ENCODE measurements at regions not wholly inside any gene's neighbourhood (a gene's known extent, or its start where the extent isn't known, plus 50 kb on each side); places are given as distances from the start of the nearest gene placed in this dataset.

DNA sequence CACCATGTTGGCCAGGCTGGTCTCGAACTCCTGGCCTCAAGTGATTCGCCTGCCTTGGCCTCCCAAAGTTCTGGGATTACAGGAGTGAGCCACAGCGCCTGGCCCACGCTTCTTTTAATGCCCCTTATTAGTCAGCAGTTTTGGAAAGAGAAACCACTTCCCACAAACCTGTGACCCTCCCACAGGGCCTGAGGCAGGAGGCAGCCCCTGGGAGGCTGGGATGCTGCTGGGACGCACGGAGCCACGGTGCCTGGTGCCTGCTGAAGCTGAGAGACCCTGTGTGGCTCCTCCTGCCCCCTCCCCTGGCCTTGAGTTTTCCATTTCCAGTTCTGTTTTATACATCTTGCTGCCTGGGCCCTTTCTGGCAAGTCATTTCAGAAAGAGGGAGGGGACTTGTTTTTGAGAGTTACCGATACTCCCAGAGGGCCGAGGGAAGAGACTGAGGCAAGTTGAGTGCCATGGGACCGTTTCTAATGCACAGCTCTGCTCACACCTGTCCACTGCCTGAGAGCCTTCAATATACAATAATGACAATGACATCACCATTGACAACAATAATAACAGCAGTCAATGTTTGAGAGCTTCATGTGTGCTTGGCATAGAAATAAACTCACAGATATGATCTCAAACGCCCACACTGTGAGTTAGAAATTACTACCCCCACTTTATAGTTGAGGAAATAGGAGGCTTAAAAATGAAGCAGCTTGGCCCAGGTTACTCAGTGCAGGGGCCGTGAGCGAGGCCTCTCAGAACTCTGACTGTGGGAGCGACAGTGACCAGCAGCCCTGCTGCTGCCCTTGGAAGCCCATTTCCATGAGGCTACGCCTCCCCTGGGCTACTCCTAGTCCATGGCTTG, 78.1 kb upstream of the YWHAQ start:
- Histone ChIP-seq H3K4me3 (ENCODE audit: insufficient read length, low read depth) (no peak overlapping the region), H3K27me3 (ENCODE audit: insufficient read depth, insufficient read length) (no peaks in the 10 kb centered on the region), H3K9me3 (ENCODE audit: insufficient read depth, low read length) (no peaks in the 10 kb centered on the region; the same call in 1 of the 2 replicates), H3K9ac (ENCODE audit: insufficient read length, low read depth) (no peak overlapping the region), H3K36me3 (ENCODE audit: insufficient read depth, insufficient read length, low read length) (no peaks in the 10 kb centered on the region), H3K4me1 (ENCODE audit: insufficient read depth, insufficient read length) (peaks cover 6% of the 10 kb centered on the region)
- TF ChIP-seq YY1 (IDR thresholded peaks at IDR 0.05; ENCODE audit: insufficient read depth, insufficient read length) (no peak), ZNF274 (IDR thresholded peaks at IDR 0.05; ENCODE audit: low read depth, low read length) (no peak), SUZ12 (IDR thresholded peaks at IDR 0.05; ENCODE audit: extremely low read depth, insufficient read depth, insufficient read length) (no peak)
- DNase-seq (ENCODE audit: low read depth, low spot score) = no peak

- Histone ChIP-seq H3K4me1 (ENCODE audit: insufficient read depth, insufficient read length) (peaks cover 4% of the 10 kb centered on the region), H3K4me3 (ENCODE audit: insufficient read length, low read depth) (no peak overlapping the region), H3K9me3 (ENCODE audit: insufficient read depth, low read length) (no peaks in the 10 kb centered on the region; the same call in 1 of the 2 replicates), H3K36me3 (ENCODE audit: insufficient read depth, insufficient read length, low read length) (no peaks in the 10 kb centered on the region), H3K9ac (ENCODE audit: insufficient read length, low read depth) (no peak overlapping the region), H3K27me3 (ENCODE audit: insufficient read depth, insufficient read length) (no peaks in the 10 kb centered on the region)
- DNase-seq (ENCODE audit: low read depth, low spot score) = no peak
- no peak for TF ChIP-seq YY1 (IDR thresholded peaks at IDR 0.05; ENCODE audit: insufficient read depth, insufficient read length)
- no peak for TF ChIP-seq SUZ12 (IDR thresholded peaks at IDR 0.05; ENCODE audit: extremely low read depth, insufficient read depth, insufficient read length)
- no peak for TF ChIP-seq ZNF274 (IDR thresholded peaks at IDR 0.05; ENCODE audit: low read depth, low read length)
These were observed 78.9 kb upstream of the YWHAQ start for GRCh38 chr2:9709539-9710285.

GRCh38 chr2:9710311-9710710, 79.5 kb upstream of the YWHAQ start:
- no peaks in the 10 kb centered on the region for H3K36me3 ChIP-seq (ENCODE audit: insufficient read depth, insufficient read length, low read length)
- no peak overlapping the region for H3K4me3 ChIP-seq (ENCODE audit: insufficient read length, low read depth)
- TF ChIP-seq YY1 (IDR thresholded peaks at IDR 0.05; ENCODE audit: insufficient read depth, insufficient read length) (no peak), SUZ12 (IDR thresholded peaks at IDR 0.05; ENCODE audit: extremely low read depth, insufficient read depth, insufficient read length) (no peak), ZNF274 (IDR thresholded peaks at IDR 0.05; ENCODE audit: low read depth, low read length) (no peak)
- no peaks in the 10 kb centered on the region; the same call in 1 of the 2 replicates for H3K9me3 ChIP-seq (ENCODE audit: insufficient read depth, low read length)
- no peaks in the 10 kb centered on the region for H3K4me1 ChIP-seq (ENCODE audit: insufficient read depth, insufficient read length)
- H3K9ac ChIP-seq (ENCODE audit: insufficient read length, low read depth) = no peak overlapping the region
- H3K27me3 ChIP-seq (ENCODE audit: insufficient read depth, insufficient read length) = no peaks in the 10 kb centered on the region
- DNase-seq (ENCODE audit: low read depth, low spot score) = no peak

- TF ChIP-seq SUZ12 (IDR thresholded peaks at IDR 0.05; ENCODE audit: extremely low read depth, insufficient read depth, insufficient read length) (no peak), ZNF274 (IDR thresholded peaks at IDR 0.05; ENCODE audit: low read depth, low read length) (no peak), YY1 (IDR thresholded peaks at IDR 0.05; ENCODE audit: insufficient read depth, insufficient read length) (no peak)
- no peak overlapping the region for H3K9ac ChIP-seq (ENCODE audit: insufficient read length, low read depth)
These were observed 81.5 kb upstream of the YWHAQ start for GRCh38 chr2:9712263-9712662.

GRCh38 chr2:9714630-9715214, 83.9 kb upstream of the YWHAQ start:
- Histone ChIP-seq H3K4me1 (ENCODE audit: insufficient read depth, insufficient read length) (no peaks in the 10 kb centered on the region), H3K36me3 (ENCODE audit: insufficient read depth, insufficient read length, low read length) (no peaks in the 10 kb centered on the region), H3K9ac (ENCODE audit: insufficient read length, low read depth) (no peak overlapping the region), H3K27me3 (ENCODE audit: insufficient read depth, insufficient read length) (no peaks in the 10 kb centered on the region), H3K9me3 (ENCODE audit: insufficient read depth, low read length) (no peaks in the 10 kb centered on the region; the same call in 1 of the 2 replicates), H3K4me3 (ENCODE audit: insufficient read length, low read depth) (no peak overlapping the region)
- no peak for DNase-seq (ENCODE audit: low read depth, low spot score)
- TF ChIP-seq ZNF274 (IDR thresholded peaks at IDR 0.05; ENCODE audit: low read depth, low read length) = no peak
- no peak for TF ChIP-seq YY1 (IDR thresholded peaks at IDR 0.05; ENCODE audit: insufficient read depth, insufficient read length)
- TF ChIP-seq SUZ12 (IDR thresholded peaks at IDR 0.05; ENCODE audit: extremely low read depth, insufficient read depth, insufficient read length) = no peak

More at GRCh38 chr2:9712263-9712662, 81.5 kb upstream of the YWHAQ start:
- no peaks in the 10 kb centered on the region for H3K36me3 ChIP-seq (ENCODE audit: insufficient read depth, insufficient read length, low read length)
- no peaks in the 10 kb centered on the region for H3K4me1 ChIP-seq (ENCODE audit: insufficient read depth, insufficient read length)
- no peaks in the 10 kb centered on the region; the same call in 1 of the 2 replicates for H3K9me3 ChIP-seq (ENCODE audit: insufficient read depth, low read length)
- no peaks in the 10 kb centered on the region for H3K27me3 ChIP-seq (ENCODE audit: insufficient read depth, insufficient read length)
- no peak for DNase-seq (ENCODE audit: low read depth, low spot score)
- H3K4me3 ChIP-seq (ENCODE audit: insufficient read length, low read depth) = no peak overlapping the region

- Histone ChIP-seq H3K9me3 (ENCODE audit: insufficient read depth, low read length) (no peaks in the 10 kb centered on the region), H3K36me3 (ENCODE audit: insufficient read depth, insufficient read length, low read length) (no peaks in the 10 kb centered on the region), H3K9ac (ENCODE audit: insufficient read length, low read depth) (no peak overlapping the region), H3K4me3 (ENCODE audit: insufficient read length, low read depth) (no peak overlapping the region), H3K27me3 (ENCODE audit: insufficient read depth, insufficient read length) (no peaks in the 10 kb centered on the region), H3K4me1 (ENCODE audit: insufficient read depth, insufficient read length) (no peaks in the 10 kb centered on the region)
- no peak for DNase-seq (ENCODE audit: low read depth, low spot score)
- no peak for TF ChIP-seq YY1 (IDR thresholded peaks at IDR 0.05; ENCODE audit: insufficient read depth, insufficient read length)
- TF ChIP-seq SUZ12 (IDR thresholded peaks at IDR 0.05; ENCODE audit: extremely low read depth, insufficient read depth, insufficient read length) = no peak
- no peak for TF ChIP-seq ZNF274 (IDR thresholded peaks at IDR 0.05; ENCODE audit: low read depth, low read length)
These were observed 84.4 kb upstream of the YWHAQ start for GRCh38 chr2:9715238-9715637.

Measured in NT2/D1 (cell line).